ENCODE measurements at regions not wholly inside any gene's neighbourhood (a gene's known extent, or its start where the extent isn't known, plus 50 kb on each side); places are given as distances from the start of the nearest gene placed in this dataset.

DNA sequence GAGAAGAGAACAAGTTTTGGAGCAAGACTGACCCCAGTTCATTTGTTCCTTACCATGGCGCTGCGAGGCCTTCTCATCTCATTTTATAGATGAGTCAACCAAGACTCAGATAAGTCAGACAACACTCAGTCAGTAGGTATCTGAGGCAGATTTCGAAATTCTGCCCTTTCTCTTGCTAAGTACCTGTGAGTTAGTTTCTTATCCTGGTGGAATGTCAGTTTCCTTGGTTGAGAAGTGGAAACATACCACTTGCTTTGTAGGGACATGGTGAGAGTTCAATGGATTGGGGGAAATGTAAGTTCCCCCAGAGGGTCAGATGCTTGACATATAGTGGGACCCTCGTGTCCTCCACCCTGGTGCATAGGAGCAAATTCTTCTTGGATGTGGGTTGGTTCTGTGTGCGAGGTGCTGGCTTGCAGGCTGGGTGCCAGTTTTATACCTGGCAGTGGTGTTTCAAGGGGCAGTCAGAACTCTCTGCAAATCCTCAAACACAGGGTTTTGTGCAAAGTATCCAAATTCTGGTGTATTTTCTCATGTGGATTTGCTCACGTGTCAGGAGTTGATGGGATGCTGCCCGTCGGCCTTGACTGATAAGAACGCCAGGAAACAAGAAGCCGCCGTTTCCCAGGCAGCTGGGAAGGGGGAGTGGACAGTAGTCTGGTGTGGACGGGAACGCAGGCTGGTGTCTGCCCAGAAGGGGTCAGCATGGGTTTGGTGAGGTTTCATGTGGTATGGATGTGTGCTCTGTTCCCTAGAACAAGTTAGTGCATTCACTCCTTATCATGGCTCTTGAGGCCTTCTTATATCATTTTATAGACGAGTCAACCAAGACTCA lies 61.1 kb upstream of the CIBAR2 start:
- TF ChIP-seq POLR2A (IDR thresholded peaks at IDR 0.05), result no peak
- TF ChIP-seq CTCF (IDR thresholded peaks at IDR 0.05), result no peak
- 72 to 77% methylated on average over 14 of the region's 14 CpGs for WGBS, 2 donors
- no peak overlapping the region for H3K4me3 ChIP-seq (ENCODE audit: low read depth, poor library complexity, severe bottlenecking)
- intact Hi-C loops (cut with DNase I; ENCODE audit: low total_unique reads), result no loop called here
- DNase-seq (ENCODE audit: low spot score in 2 of 2), result no peak

DNA sequence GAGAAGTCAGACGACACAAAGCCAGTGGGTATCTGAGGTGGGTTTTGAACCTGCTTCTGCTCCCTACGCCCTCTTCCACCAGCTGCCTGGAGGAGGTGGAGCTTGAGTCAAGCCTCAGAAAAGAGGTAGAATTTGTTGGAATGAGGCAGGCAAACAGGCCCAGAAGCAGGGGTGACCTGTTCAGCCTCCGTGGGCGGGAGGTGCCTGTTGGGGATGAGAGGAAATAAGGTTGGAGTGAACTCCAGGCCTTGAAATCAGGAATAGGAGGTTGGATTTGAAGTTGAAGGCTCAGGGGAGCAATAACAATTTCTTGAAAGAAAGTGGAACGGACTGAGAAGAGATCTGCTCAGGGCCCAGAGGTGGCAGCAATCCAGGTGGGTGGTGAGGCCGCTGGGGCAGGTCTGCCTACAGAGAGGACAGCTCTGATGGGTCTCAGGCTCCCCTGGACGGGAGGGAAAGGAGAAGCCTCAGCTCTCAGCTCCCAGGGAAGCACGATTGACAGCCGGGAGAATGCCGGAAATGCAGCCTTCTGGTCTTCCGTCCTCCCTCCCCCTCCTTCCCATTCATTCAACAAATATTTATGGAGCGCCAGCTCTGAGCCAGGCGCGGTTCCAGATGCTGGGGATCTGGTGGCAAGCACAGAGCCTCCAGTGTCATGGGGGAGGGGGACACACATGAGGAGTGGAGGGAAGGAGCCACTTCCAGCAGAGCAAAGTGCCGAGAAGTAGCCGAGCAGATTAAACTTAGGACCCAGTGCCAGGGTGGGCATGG lies 61.9 kb upstream of the CIBAR2 start:
- intact Hi-C loops (cut with DNase I; ENCODE audit: low total_unique reads), result no loop called here
- 29 to 48% methylated on average over 16 of the region's 16 CpGs for WGBS, 2 donors
- TF ChIP-seq CTCF (IDR thresholded peaks at IDR 0.05), result no peak
- TF ChIP-seq POLR2A (IDR thresholded peaks at IDR 0.05), result no peak
- no peak for DNase-seq (ENCODE audit: low spot score in 2 of 2)
- H3K4me3 ChIP-seq (ENCODE audit: low read depth, poor library complexity, severe bottlenecking), result no peak overlapping the region

DNA sequence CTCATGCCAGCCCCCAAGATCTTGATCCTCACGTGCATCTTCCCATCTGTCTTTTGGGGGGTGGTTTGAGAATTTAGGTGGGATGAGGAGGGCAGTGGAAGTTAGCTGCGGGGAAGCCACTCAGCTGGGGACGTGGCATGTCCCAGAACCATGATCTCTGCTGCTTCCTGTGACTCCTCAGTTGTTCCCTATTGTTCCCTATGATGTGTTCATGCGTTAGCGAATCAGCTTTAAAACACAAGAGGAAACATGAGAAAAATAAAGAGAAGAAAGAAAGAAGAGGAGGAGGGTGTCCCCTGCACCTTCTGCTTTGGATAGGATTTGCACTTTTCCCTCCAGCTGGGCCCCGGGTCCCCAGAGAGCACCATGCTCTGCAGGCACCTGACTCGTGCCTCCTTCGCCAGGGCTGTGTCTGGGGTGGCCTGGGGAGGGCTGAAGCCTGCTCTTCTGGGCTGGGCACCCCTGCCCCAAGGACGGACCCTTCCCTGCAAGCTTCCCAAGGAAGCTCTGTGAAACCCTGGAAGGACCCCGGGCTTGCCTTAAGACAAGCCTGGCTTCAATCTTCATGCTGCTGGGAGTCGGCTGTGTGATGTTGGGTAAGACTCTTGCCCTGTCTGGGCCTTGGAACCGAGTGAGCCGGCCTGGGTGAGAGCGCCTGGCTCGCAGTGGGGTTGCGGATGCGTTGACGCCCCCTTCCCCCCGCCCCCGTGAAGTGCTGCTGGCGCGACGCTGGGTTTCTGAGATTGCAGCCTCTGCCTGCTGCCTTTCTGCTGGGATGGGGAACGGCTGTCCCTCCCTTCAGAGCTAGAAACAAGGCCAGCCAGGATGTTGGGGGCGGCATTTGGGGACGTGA lies 62.8 kb upstream of the CIBAR2 start:
- TF ChIP-seq CTCF (IDR thresholded peaks at IDR 0.05) (no peak), POLR2A (IDR thresholded peaks at IDR 0.05) (no peak)
- intact Hi-C loops (cut with DNase I; ENCODE audit: low total_unique reads), result no loop called here
- DNase-seq (ENCODE audit: low spot score in 2 of 2), result no peak
- no peak overlapping the region for H3K4me3 ChIP-seq (ENCODE audit: low read depth, poor library complexity, severe bottlenecking)
- WGBS, 2 donors, result 66% methylated on average over 24 to 26 of the region's 26 CpGs

- DNase-seq (ENCODE audit: low spot score in 2 of 2), result no peak
- intact Hi-C loops (cut with DNase I; ENCODE audit: low total_unique reads), result no loop called here
- no peak overlapping the region for H3K4me3 ChIP-seq (ENCODE audit: low read depth, poor library complexity, severe bottlenecking)
- no peak for TF ChIP-seq CTCF (IDR thresholded peaks at IDR 0.05)
- TF ChIP-seq POLR2A (IDR thresholded peaks at IDR 0.05), result no peak
- WGBS, 2 donors, result 84 to 92% methylated on average over 10 of the region's 10 CpGs
These were observed 63.5 kb upstream of the CIBAR2 start for GRCh38 chr16:85175724-85176233.

DNA sequence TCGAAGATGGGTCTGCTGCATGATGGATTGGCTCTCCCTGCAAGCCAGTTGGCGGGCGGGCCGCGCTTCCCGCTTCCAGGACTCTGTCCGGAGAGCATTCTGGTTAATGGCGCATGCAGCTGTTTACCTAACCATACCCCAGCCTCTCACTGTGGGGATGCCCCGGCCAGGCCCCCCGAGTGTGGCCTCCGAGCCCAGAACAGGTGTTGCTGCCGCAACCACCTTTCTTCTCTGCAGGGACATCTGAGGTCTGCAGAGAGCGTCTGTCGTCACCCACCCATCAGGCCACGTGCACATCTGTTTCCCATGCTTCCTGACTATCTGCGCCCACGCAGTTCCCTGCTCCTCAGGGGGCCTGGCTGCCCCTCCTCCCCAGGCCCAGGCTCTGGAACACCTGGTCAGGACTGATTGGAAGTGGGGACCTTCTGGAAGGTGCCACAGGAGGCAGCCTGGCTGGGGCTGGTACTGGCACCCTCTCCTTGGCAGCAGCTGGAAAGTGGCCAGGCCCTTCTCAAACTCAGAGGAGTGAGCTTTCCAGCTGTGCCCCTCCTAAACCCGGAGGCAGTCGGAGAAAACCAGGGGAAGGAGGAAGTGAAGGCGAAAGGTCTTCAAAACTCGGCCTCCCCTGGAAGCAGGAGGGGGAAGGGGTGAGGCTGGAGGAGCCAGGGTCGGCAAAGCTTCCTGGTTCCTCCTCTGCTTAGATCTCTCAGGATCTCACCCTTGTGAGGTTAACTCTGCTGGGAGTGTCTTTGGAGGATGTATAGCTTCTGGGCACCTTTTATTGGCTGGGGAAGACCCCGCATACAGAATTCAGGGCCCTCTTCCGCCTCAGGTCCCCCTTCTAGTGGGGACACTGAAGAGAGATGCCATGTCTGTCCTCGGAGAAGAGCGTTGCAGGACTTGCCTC lies 64.5 kb upstream of the CIBAR2 start:
- no peak overlapping the region for H3K4me3 ChIP-seq (ENCODE audit: low read depth, poor library complexity, severe bottlenecking)
- DNase-seq (ENCODE audit: low spot score in 2 of 2), result no peak
- intact Hi-C loops (cut with DNase I; ENCODE audit: low total_unique reads), result no loop called here
- WGBS, 2 donors, result 71 to 75% methylated on average over 26 of the region's 26 CpGs
- TF ChIP-seq POLR2A (IDR thresholded peaks at IDR 0.05) (no peak), CTCF (IDR thresholded peaks at IDR 0.05) (no peak)

Data from lower leg skin (tissue), 4 donors.